Fibroblast of the aortic adventitia (primary cell): ENCODE measurements at regions not wholly inside any gene's neighbourhood (a gene's known extent, or its start where the extent isn't known, plus 50 kb on each side); places are given as distances from the start of the nearest gene placed in this dataset.

ENCODE experiments used
- DNase-seq: peaks from one replicate; pipeline ENCODE4 v3.0.0-alpha.2; 2010; ENCODE audit warnings: low read depth
- H3K4me3 ChIP-seq: 2 replicates; pipeline ENCODE4 v1.5.1; 2011; ENCODE audit warnings: low read depth, mild to moderate bottlenecking, control low read depth, low read length, moderate library complexity
- CTCF ChIP-seq: IDR thresholded peaks from 2 replicates; pipeline ENCODE4 v1.5.1; 2011; ENCODE audit warnings: mild to moderate bottlenecking, low read length, control low read depth, inconsistent platforms; ENCODE audit not compliant: insufficient read depth

- no peak for TF ChIP-seq CTCF
- DNase-seq, result no peak
- no peak overlapping the region for H3K4me3 ChIP-seq
Measured at GRCh38 chr3:94587291-94587690, 524.4 kb downstream of the NSUN3 start.

GRCh38 chr3:94593526-94594150 is 530.8 kb downstream of the NSUN3 start:
- no peak overlapping the region for H3K4me3 ChIP-seq
- TF ChIP-seq CTCF, result no peak

GRCh38 chr3:94596141-94596540 is 533.3 kb downstream of the NSUN3 start:
- TF ChIP-seq CTCF, result no peak
- H3K4me3 ChIP-seq, result no peak overlapping the region
- DNase-seq, result no peak

More at GRCh38 chr3:94593526-94594150, 530.8 kb downstream of the NSUN3 start:
- no peak for DNase-seq

GRCh38 chr3:94596887-94597566 is 534.2 kb downstream of the NSUN3 start:
- DNase-seq, result no peak
- TF ChIP-seq CTCF, result no peak

GRCh38 chr3:94607778-94608177 is 544.9 kb downstream of the NSUN3 start:
- no peak for TF ChIP-seq CTCF
- DNase-seq, result no peak
- H3K4me3 ChIP-seq, result no peak overlapping the region

More at GRCh38 chr3:94596887-94597566, 534.2 kb downstream of the NSUN3 start:
- no peak overlapping the region for H3K4me3 ChIP-seq

- no peak for DNase-seq
- no peak for TF ChIP-seq CTCF
- H3K4me3 ChIP-seq, result no peak overlapping the region
Measured at GRCh38 chr3:94609908-94610307, 547.0 kb downstream of the NSUN3 start.

- TF ChIP-seq CTCF, result no peak
Measured at GRCh38 chr3:94611596-94611995, 548.7 kb downstream of the NSUN3 start.

More at GRCh38 chr3:94611596-94611995, 548.7 kb downstream of the NSUN3 start:
- no peak for DNase-seq
- no peak overlapping the region for H3K4me3 ChIP-seq
